ENCODE measurements at regions not wholly inside any gene's neighbourhood (a gene's known extent, or its start where the extent isn't known, plus 50 kb on each side); places are given as distances from the start of the nearest gene placed in this dataset.
"Not testable (repeated sequence)": the region's sequence is repeated elsewhere in the genome, so short reads cannot be mapped to it uniquely, and the experiment has no call there.

GRCh38 chrX:35625714-35626113, 172.4 kb upstream of the MAGEB16 start:
- no peak for DNase-seq
- TF ChIP-seq CTCF (IDR thresholded peaks at IDR 0.05), result no peak
- TF ChIP-seq POLR2A (IDR thresholded peaks at IDR 0.05), result no peak
- no peak for TF ChIP-seq EP300 (IDR thresholded peaks at IDR 0.05)
- Histone ChIP-seq H3K4me3 (no peak overlapping the region), H3K27ac (no peak overlapping the region), H3K9me3 (no peaks in the 10 kb centered on the region), H3K36me3 (no peaks in the 10 kb centered on the region), H3K27me3 (no peaks in the 10 kb centered on the region), H3K4me1 (ENCODE audit: insufficient read depth) (no peaks in the 10 kb centered on the region)
- WGBS, 3 donors, result 92 to 98% (median 93%) methylated on average over 30 to 31 of the region's 31 CpGs
- intact Hi-C loops (cut with DNase I), result no loop called here

GRCh38 chrX:35626124-35626523, 172.0 kb upstream of the MAGEB16 start:
- Histone ChIP-seq H3K4me3 (no peak overlapping the region), H3K27ac (no peak overlapping the region), H3K36me3 (no peaks in the 10 kb centered on the region), H3K9me3 (no peaks in the 10 kb centered on the region), H3K27me3 (no peaks in the 10 kb centered on the region), H3K4me1 (ENCODE audit: insufficient read depth) (no peaks in the 10 kb centered on the region)
- DNase-seq, result no peak
- TF ChIP-seq POLR2A (IDR thresholded peaks at IDR 0.05) (no peak), EP300 (IDR thresholded peaks at IDR 0.05) (no peak), CTCF (IDR thresholded peaks at IDR 0.05) (no peak)
- intact Hi-C loops (cut with DNase I), result no loop called here
- 87 to 93% (median 90%) methylated on average over 14 of the region's 14 CpGs for WGBS, 3 donors

GRCh38 chrX:35635971-35636370, 162.2 kb upstream of the MAGEB16 start:
- H3K36me3 ChIP-seq; intact Hi-C loops (cut with DNase I); H3K27me3 ChIP-seq; H3K4me1 ChIP-seq (ENCODE audit: insufficient read depth); H3K9me3 ChIP-seq; H3K4me3 ChIP-seq; H3K27ac ChIP-seq; DNase-seq: not testable (repeated sequence)
- 71 to 83% (median 79%) methylated on average over 8 of the region's 8 CpGs for WGBS, 3 donors

- H3K9me3 ChIP-seq, result no peaks in the 10 kb centered on the region
- H3K4me1 ChIP-seq (ENCODE audit: insufficient read depth), result no peaks in the 10 kb centered on the region
- TF ChIP-seq EP300 (IDR thresholded peaks at IDR 0.05), result no peak
- TF ChIP-seq CTCF (IDR thresholded peaks at IDR 0.05), result no peak
- no peak for TF ChIP-seq POLR2A (IDR thresholded peaks at IDR 0.05)
- intact Hi-C loops (cut with DNase I), result no loop called here
- DNase-seq, result no peak
- no peaks in the 10 kb centered on the region for H3K36me3 ChIP-seq
- no peaks in the 10 kb centered on the region for H3K27me3 ChIP-seq
- WGBS, 3 donors, result 22 to 34% (median 28%) methylated on average over 2 of the region's 2 CpGs
- H3K27ac ChIP-seq, result no peak overlapping the region
- H3K4me3 ChIP-seq, result no peak overlapping the region
Observed at GRCh38 chrX:35664833-35665232, 133.3 kb upstream of the MAGEB16 start.

- intact Hi-C loops (cut with DNase I), result no loop called here
- no peak for DNase-seq
Observed at GRCh38 chrX:35665311-35665710, 132.8 kb upstream of the MAGEB16 start.

More at GRCh38 chrX:35665311-35665710, 132.8 kb upstream of the MAGEB16 start:
- Histone ChIP-seq H3K27ac (no peak overlapping the region), H3K4me3 (no peak overlapping the region), H3K36me3 (no peaks in the 10 kb centered on the region), H3K9me3 (no peaks in the 10 kb centered on the region), H3K27me3 (no peaks in the 10 kb centered on the region), H3K4me1 (ENCODE audit: insufficient read depth) (no peaks in the 10 kb centered on the region)
- TF ChIP-seq POLR2A (IDR thresholded peaks at IDR 0.05) (no peak), EP300 (IDR thresholded peaks at IDR 0.05) (no peak), CTCF (IDR thresholded peaks at IDR 0.05) (no peak)
